Right lobe of liver (tissue), 6 donors: ENCODE measurements at regions not wholly inside any gene's neighbourhood (a gene's known extent, or its start where the extent isn't known, plus 50 kb on each side); places are given as distances from the start of the nearest gene placed in this dataset.
"Not testable (repeated sequence)": the region's sequence is repeated elsewhere in the genome, so short reads cannot be mapped to it uniquely, and the experiment has no call there.

Experiments used
- ATAC-seq, 4 donors: fragments of 200-7000 bp; cut with Tn5 transposase; one replicate each; pipeline ENCODE4 v1.9.1; 2020; ENCODE audit warnings: mild to moderate bottlenecking in 4 of 4, moderate library complexity in 4 of 4
- DNase-seq, 3 donors: peaks; one replicate each; pipeline ENCODE4 v3.0.0-alpha.2; 2020
- H3K27ac ChIP-seq, 3 donors: fragments of 200-600 bp; one replicate each; pipeline ENCODE4 v1.8.0; 2022
- H3K27me3 ChIP-seq, 2 donors: fragments of 200-600 bp; one replicate each; pipeline ENCODE4 v1.8.0; 2022
- H3K36me3 ChIP-seq, 4 donors: fragments of 200-600 bp; sonication (generic) in 1 of 4; one replicate each; pipeline versions ENCODE4 v1.5.1 to v1.8.0; 2017 to 2022; ENCODE audit warnings: control low read depth in 1 of 4
- H3K4me1 ChIP-seq, 4 donors: fragments of 200-600 bp; sonication (generic) in 1 of 4; one replicate each; pipeline versions ENCODE4 v1.5.1 to v1.8.0; 2017 to 2022; ENCODE audit warnings: control low read depth in 1 of 4
- H3K4me3 ChIP-seq, 3 donors: fragments of 200-600 bp; one replicate each; pipeline ENCODE4 v1.8.0; 2022
- H3K9me3 ChIP-seq, 4 donors: fragments of 200-600 bp; sonication (generic) in 1 of 4; one replicate each; pipeline versions ENCODE4 v1.5.1 to v1.8.0; 2017 to 2022; ENCODE audit warnings: control low read depth in 1 of 4
- CTCF ChIP-seq, 4 donors: fragments of 200-600 bp in 3 of 4; fragments of 450-650 bp in 1 of 4; IDR thresholded peaks; one replicate each; pipeline versions ENCODE4 v1.5.1 to v1.8.0; 2016 to 2022; ENCODE audit warnings: antibody characterized with exemption in 4 of 4, mild to moderate bottlenecking in 2 of 4
- POLR2A ChIP-seq: fragments of 450-650 bp; IDR thresholded peaks from one replicate; pipeline ENCODE4 v1.6.1; 2017; ENCODE audit warnings: antibody characterized with exemption, mild to moderate bottlenecking
- WGBS: methylation state at CpG from one replicate; pipeline ENCODE4 v1.1.6; 2018; ENCODE audit warnings: low coverage, low lambda C conversion rate; ENCODE audit not compliant: insufficient coverage; ENCODE audit errors: missing lambda C conversion rate; 5-methylcytosine and 5-hydroxymethylcytosine counted together
- intact Hi-C, 2 donors: fragments of 100-400 bp; cut with DNase I; formaldehyde crosslinking; loops; one replicate each; pipeline versions ENCODE4 v1.11.2 to v1.14.1; 2022
- donor health status: DM: no; HTN: yes; CAD: no.
- donor health status: DM: no; HTN: no; CAD: no.
- donor health status: DM: no; HTN: no; CAD: no.
- donor health status: DM: no; HTN: yes; CAD: no.
- donor health status: DM: no; HTN: yes; CAD: no.

GRCh38 chr13:44668688-44669087, 92.6 kb upstream of the TSC22D1 start:
- H3K27me3 ChIP-seq: no peaks in the 10 kb centered on the region
- no peak overlapping the region for H3K4me3 ChIP-seq
- WGBS: 50% methylated on average over 2 of the region's 2 CpGs
- TF ChIP-seq CTCF (IDR thresholded peaks at IDR 0.05) (no peak), POLR2A (no peak)
- ATAC-seq (no peak), DNase-seq (no peak)
- no peaks in the 10 kb centered on the region for H3K9me3 ChIP-seq
- no peaks in the 10 kb centered on the region for H3K36me3 ChIP-seq
- no peaks in the 10 kb centered on the region for H3K4me1 ChIP-seq
- intact Hi-C loops: no loop called here
- H3K27ac ChIP-seq: no peak overlapping the region

GRCh38 chr13:44667943-44668342, 91.8 kb upstream of the TSC22D1 start:
- intact Hi-C loops: no loop called here
- ATAC-seq: no peak
- TF ChIP-seq POLR2A (no peak), CTCF (IDR thresholded peaks at IDR 0.05) (no peak)
- 35% methylated on average over 3 of the region's 3 CpGs for WGBS
- no peaks in the 10 kb centered on the region for H3K36me3 ChIP-seq
- no peak overlapping the region for H3K27ac ChIP-seq
- no peak overlapping the region for H3K4me3 ChIP-seq
- no peaks in the 10 kb centered on the region for H3K27me3 ChIP-seq
- H3K4me1 ChIP-seq: no peaks in the 10 kb centered on the region
- no peaks in the 10 kb centered on the region for H3K9me3 ChIP-seq
- DNase-seq: no peak

GRCh38 chr13:44666538-44666937, 90.4 kb upstream of the TSC22D1 start:
- intact Hi-C loops, DNase-seq, H3K9me3 ChIP-seq, H3K36me3 ChIP-seq, H3K27me3 ChIP-seq, H3K27ac ChIP-seq, H3K4me3 ChIP-seq, ATAC-seq, H3K4me1 ChIP-seq: not testable (repeated sequence)
- 75% methylated on average over 3 of the region's 3 CpGs for WGBS

- no peaks in the 10 kb centered on the region for H3K4me1 ChIP-seq
- DNase-seq: no peak
- intact Hi-C loops: no loop called here
- H3K27me3 ChIP-seq: no peaks in the 10 kb centered on the region
- H3K36me3 ChIP-seq: no peaks in the 10 kb centered on the region
- no peak for ATAC-seq
- no peak overlapping the region for H3K4me3 ChIP-seq
- 100% methylated on average over 1 of the region's 1 CpG for WGBS
- no peak for TF ChIP-seq CTCF (IDR thresholded peaks at IDR 0.05)
- no peak for TF ChIP-seq POLR2A
- no peaks in the 10 kb centered on the region for H3K9me3 ChIP-seq
- H3K27ac ChIP-seq: no peak overlapping the region
These were observed 88.2 kb upstream of the TSC22D1 start for GRCh38 chr13:44664308-44664707.

GRCh38 chr13:44662515-44662914, 86.4 kb upstream of the TSC22D1 start:
- WGBS: 62% methylated on average over 3 of the region's 3 CpGs
- Histone ChIP-seq H3K4me3 (no peak overlapping the region), H3K9me3 (no peaks in the 10 kb centered on the region), H3K27ac (no peak overlapping the region), H3K4me1 (no peaks in the 10 kb centered on the region), H3K36me3 (no peaks in the 10 kb centered on the region), H3K27me3 (no peaks in the 10 kb centered on the region)
- no peak for TF ChIP-seq CTCF (IDR thresholded peaks at IDR 0.05)
- no peak for ATAC-seq
- intact Hi-C loops: no loop called here
- no peak for DNase-seq
